GM23248 (cell line): ENCODE measurements at regions not wholly inside any gene's neighbourhood (a gene's known extent, or its start where the extent isn't known, plus 50 kb on each side); places are given as distances from the start of the nearest gene placed in this dataset.

Experiments used
- EZH2 ChIP-seq: fragments of 200-600 bp; sonication (generic); IDR thresholded peaks from 2 replicates; pipeline ENCODE4 v1.6.1; 2018; ENCODE audit warnings: antibody characterized with exemption, mild to moderate bottlenecking; ENCODE audit not compliant: insufficient read depth, poor library complexity, severe bottlenecking
- EZH2phosphoT487 ChIP-seq: fragments of 200-600 bp; sonication (generic); IDR thresholded peaks from 2 replicates; pipeline ENCODE4 v1.6.1; 2018; ENCODE audit warnings: antibody characterized with exemption, moderate library complexity, mild to moderate bottlenecking, low read depth; ENCODE audit not compliant: insufficient read depth

- TF ChIP-seq EZH2phosphoT487 (no peak), EZH2 (no peak)
Measured at GRCh38 chr18:32618546-32618945, 147.9 kb upstream of the GAREM1 start.
